KOPT-K1 (cell line): ENCODE measurements at regions not wholly inside any gene's neighbourhood (a gene's known extent, or its start where the extent isn't known, plus 50 kb on each side); places are given as distances from the start of the nearest gene placed in this dataset.
A peak's percentile ranks its signal among the peaks of the same experiment; 100 is the strongest.
"Not testable (repeated sequence)": the region's sequence is repeated elsewhere in the genome, so short reads cannot be mapped to it uniquely, and the experiment has no call there.

Experiments
- H3K27ac ChIP-seq: fragments of 200-600 bp; sonication (generic); 2 replicates; pipeline ENCODE4 v1.5.1; 2016; ENCODE audit warnings: antibody characterized with exemption, mild to moderate bottlenecking, low read depth, low read length; ENCODE audit not compliant: poor library complexity, severe bottlenecking
- H3K36me3 ChIP-seq: fragments of 200-600 bp; sonication (generic); 2 replicates; pipeline ENCODE4 v1.5.1; 2017; ENCODE audit warnings: antibody characterized with exemption, mild to moderate bottlenecking, low read length, moderate library complexity; ENCODE audit not compliant: insufficient read depth
- H3K9me3 ChIP-seq: fragments of 200-600 bp; sonication (generic); 2 replicates; pipeline ENCODE4 v1.5.1; 2017; ENCODE audit warnings: antibody characterized with exemption, low read length, mild to moderate bottlenecking; ENCODE audit not compliant: insufficient read depth, poor library complexity, severe bottlenecking

DNA sequence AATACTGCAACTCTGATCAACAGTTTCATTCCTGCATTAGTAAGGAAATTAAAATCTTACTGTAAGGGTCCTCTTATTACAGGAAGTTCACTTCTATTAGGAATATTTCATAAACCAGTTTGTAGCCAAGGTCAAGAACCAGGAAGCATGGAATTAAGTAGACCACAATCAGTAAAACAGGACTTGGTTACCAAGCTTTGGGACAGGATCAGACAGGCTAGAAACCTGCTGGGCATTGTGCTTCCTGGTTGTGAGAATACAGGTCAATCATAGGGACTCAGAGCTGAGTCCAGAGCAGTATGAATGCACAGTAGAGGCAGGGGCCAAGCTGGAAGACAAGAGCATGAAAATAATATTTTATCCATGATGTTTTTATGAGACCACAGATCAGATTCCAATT is 248.0 kb downstream of the IKZF2 start:
- no peak overlapping the region for H3K27ac ChIP-seq
- no peaks in the 10 kb centered on the region for H3K9me3 ChIP-seq
- H3K36me3 ChIP-seq: no peaks in the 10 kb centered on the region

GRCh38 chr2:212902421-212902820 is 249.0 kb downstream of the IKZF2 start:
- H3K9me3 ChIP-seq: no peaks in the 10 kb centered on the region
- H3K36me3 ChIP-seq: no peaks in the 10 kb centered on the region
- no peak overlapping the region for H3K27ac ChIP-seq

- H3K27ac ChIP-seq: no peak overlapping the region
- H3K36me3 ChIP-seq: no peaks in the 10 kb centered on the region
- no peaks in the 10 kb centered on the region for H3K9me3 ChIP-seq
These were observed 249.7 kb downstream of the IKZF2 start for GRCh38 chr2:212901604-212902275.

GRCh38 chr2:212900715-212901114 is 250.7 kb downstream of the IKZF2 start:
- Histone ChIP-seq H3K9me3 (no peaks in the 10 kb centered on the region), H3K36me3 (no peaks in the 10 kb centered on the region), H3K27ac (no peak overlapping the region)

DNA sequence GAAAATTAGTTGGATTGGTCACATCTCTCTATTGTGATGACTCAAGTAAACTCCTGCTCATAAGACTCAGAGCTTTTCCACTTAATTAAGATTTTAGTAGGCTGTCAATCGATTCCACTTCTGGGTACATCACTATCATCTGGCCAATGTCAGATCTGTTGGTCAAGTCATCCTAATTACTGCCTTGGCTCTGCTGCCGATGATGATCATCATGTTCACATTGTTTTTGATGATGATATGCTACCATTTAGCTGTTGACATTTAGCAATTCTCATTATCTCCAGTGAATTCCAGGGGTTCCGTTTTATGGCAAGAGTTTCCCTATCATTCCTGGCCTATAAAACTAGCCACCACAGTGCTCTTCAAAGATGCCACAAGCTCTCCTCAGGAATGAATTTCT is 253.4 kb downstream of the IKZF2 start:
- H3K36me3 ChIP-seq: no peaks in the 10 kb centered on the region
- no peaks in the 10 kb centered on the region for H3K9me3 ChIP-seq
- H3K27ac ChIP-seq: no peak overlapping the region

DNA sequence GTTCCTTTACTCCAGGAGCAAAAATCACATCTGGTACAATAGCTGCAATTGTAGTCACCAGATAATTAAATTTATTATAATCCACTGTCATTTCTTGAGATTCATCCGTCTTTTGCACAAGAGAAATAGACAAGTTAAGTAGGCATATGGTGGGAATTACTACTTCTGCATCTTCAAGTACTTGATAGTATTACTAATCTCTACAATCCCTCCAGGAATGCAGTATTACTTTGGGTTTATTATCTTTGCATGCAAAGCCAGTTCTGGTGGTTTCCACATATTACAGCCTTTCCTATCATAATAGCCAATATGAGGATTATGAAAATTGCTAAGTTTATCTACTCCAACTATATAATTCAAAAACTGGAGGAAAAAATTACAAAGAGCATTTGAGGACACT is 254.1 kb downstream of the IKZF2 start:
- no peaks in the 10 kb centered on the region for H3K36me3 ChIP-seq
- no peak overlapping the region for H3K27ac ChIP-seq
- H3K9me3 ChIP-seq: no peaks in the 10 kb centered on the region

- Histone ChIP-seq H3K9me3 (no peaks in the 10 kb centered on the region), H3K36me3 (no peaks in the 10 kb centered on the region), H3K27ac (no peak overlapping the region)
These were observed 257.4 kb downstream of the IKZF2 start for GRCh38 chr2:212894026-212894425.

- Histone ChIP-seq H3K27ac (no peak overlapping the region), H3K36me3 (no peaks in the 10 kb centered on the region), H3K9me3 (no peaks in the 10 kb centered on the region)
These were observed 258.2 kb downstream of the IKZF2 start for GRCh38 chr2:212893216-212893615.

- H3K9me3 ChIP-seq: peaks cover 3% of the 10 kb centered on the region
- H3K36me3 ChIP-seq: no peaks in the 10 kb centered on the region
- H3K27ac ChIP-seq: no peak overlapping the region
These were observed 259.2 kb downstream of the IKZF2 start for GRCh38 chr2:212892193-212892592.

- Histone ChIP-seq H3K36me3 (no peaks in the 10 kb centered on the region), H3K27ac (no peak overlapping the region), H3K9me3 (peaks cover 8% of the 10 kb centered on the region)
These were observed 259.8 kb downstream of the IKZF2 start for GRCh38 chr2:212891580-212891979.

DNA sequence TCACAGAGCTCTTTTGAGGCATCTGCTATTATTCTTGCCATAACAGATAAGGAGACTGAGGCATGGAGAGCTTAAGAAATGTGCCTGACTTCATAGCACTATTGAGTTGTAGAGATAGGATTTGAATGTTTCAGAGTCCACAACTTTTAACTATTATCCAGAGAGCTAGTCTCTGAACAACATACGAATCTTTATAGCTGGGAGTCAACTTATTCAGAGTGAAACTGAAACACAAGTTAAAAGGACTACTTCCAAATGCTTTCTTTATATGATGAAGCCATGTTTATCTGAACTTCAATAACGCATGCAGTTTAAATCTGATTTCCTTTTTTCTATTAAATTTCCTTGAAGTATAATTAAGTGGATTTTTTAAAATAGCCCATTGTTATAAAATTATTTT is 268.8 kb downstream of the IKZF2 start:
- Histone ChIP-seq H3K9me3 (peaks cover 76% of the 10 kb centered on the region), H3K36me3 (no peaks in the 10 kb centered on the region), H3K27ac (peak overlapping the region; percentile 3)

DNA sequence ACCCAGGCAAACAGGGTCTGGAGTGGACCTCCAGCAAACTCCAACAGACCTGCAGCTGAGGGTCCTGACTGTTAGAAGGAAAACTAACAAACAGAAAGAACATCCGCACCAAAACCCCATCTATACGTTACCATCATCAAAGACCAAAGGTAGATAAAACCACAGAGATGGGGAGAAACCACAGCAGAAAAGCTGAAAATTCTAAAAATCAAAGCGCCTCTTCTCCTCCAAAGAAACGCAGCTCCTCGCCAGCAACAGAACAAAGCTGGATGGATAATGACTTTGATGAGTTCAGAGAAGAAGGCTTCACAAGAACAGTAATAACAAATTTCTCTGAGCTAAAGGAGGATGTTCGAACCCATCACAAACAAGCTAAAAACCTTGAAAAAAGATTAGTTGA is 274.9 kb downstream of the IKZF2 start:
- Histone ChIP-seq H3K9me3 (peaks cover 75% of the 10 kb centered on the region), H3K27ac (peak overlapping the region; percentile 47)
- H3K36me3 ChIP-seq: not testable (repeated sequence)

DNA sequence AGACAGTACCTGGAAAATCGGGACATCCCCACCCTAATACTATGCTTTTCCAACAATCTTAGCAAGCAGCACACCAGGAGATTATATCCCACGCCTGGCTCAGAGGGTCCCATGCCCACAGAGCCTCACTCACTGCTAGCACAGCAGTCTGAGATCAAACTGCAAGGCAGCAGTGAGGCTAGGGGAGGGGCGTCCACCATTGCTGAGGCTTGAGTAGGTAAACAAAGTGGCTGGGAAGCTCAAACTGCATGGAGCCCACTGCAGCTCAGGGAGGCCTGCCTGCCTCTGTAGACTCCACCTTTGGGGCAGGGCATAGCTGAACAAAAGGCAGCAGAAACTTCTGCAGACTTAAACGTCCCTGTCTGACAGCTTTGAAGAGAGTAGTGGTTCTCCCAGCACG is 275.5 kb downstream of the IKZF2 start:
- not testable (repeated sequence) for H3K36me3 ChIP-seq
- Histone ChIP-seq H3K27ac (peak overlapping the region; percentile 47), H3K9me3 (peaks cover 76% of the 10 kb centered on the region)

- H3K27ac ChIP-seq: no peak overlapping the region
- H3K9me3 ChIP-seq: peaks cover 70% of the 10 kb centered on the region
These were observed 278.2 kb downstream of the IKZF2 start for GRCh38 chr2:212873256-212873655.

GRCh38 chr2:212871597-212871996 is 279.8 kb downstream of the IKZF2 start:
- H3K36me3 ChIP-seq: peaks cover 8% of the 10 kb centered on the region; the same call in 1 of the 2 replicates
- H3K9me3 ChIP-seq: peaks cover 66% of the 10 kb centered on the region
- no peak overlapping the region for H3K27ac ChIP-seq

More at GRCh38 chr2:212873256-212873655, 278.2 kb downstream of the IKZF2 start:
- peaks cover 8% of the 10 kb centered on the region; the same call in 1 of the 2 replicates for H3K36me3 ChIP-seq

- H3K36me3 ChIP-seq: no peaks in the 10 kb centered on the region
- no peak overlapping the region for H3K27ac ChIP-seq
These were observed 287.2 kb downstream of the IKZF2 start for GRCh38 chr2:212864186-212864585.

More at GRCh38 chr2:212864186-212864585, 287.2 kb downstream of the IKZF2 start:
- peaks cover 78% of the 10 kb centered on the region for H3K9me3 ChIP-seq
